Muscle of back (tissue), 3 donors: ENCODE measurements at regions not wholly inside any gene's neighbourhood (a gene's known extent, or its start where the extent isn't known, plus 50 kb on each side); places are given as distances from the start of the nearest gene placed in this dataset.
"Not testable (repeated sequence)": the region's sequence is repeated elsewhere in the genome, so short reads cannot be mapped to it uniquely, and the experiment has no call there.

ENCODE experiments used
- DNase-seq, 3 donors: peaks; one replicate each; pipeline versions ENCODE4 v3.0.0 to v3.0.0-alpha.2; 2013

- DNase-seq = not testable (repeated sequence)
Measured at GRCh38 chr10:46202405-46202804, 84.4 kb upstream of the ANTXRL start.

DNA sequence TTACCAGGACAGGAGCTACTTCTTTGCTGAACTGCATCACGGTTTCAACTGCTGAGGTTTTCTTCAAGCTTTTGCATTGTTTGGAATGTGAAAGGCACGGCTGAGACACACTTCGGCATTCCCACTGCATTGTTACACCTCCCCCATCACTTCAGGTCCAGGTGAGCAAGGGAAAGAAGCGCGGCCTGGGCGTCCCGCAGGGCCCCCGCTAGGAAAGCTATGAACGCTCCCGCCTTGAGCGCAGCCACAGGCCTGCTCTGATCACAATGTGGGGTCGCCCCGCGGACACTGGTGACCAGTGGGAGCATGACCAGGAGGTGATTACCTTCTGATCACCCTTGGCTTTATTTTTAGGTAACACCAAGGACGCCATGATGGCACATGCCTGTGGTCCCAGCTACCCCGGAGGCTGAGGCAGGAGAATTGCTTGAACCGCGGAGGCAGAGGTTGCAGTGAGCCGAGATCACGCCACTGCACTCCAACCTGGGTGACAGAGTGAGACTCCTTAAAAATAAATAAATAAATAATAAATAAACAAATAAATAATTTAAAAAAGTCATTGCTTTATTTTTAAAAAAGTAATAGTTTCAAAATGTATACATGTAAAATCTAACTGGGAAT is 82.2 kb upstream of the ANTXRL start:
- DNase-seq = not testable (repeated sequence)

DNA sequence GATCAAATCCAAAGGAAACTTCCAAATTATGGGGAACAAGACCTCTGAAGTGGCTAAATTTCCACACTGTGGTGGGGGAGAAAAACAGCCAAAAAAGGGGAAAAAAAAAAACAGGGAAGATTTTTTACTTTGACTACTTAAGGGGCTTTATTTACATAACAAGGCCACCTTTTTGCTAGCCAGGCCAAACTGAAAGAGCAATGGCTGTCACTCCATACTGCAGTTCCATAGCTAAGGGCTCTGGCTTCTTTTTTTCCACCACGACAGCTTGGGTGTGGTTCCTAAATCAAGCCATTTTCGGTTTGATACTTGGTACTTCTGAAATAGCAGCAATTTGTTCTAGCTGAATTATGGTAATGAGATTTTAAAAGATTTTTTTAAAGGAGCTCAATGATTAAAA is 76.4 kb upstream of the ANTXRL start:
- not testable (repeated sequence) for DNase-seq

GRCh38 chr10:46215426-46215825 is 71.4 kb upstream of the ANTXRL start:
- no peak for DNase-seq

DNA sequence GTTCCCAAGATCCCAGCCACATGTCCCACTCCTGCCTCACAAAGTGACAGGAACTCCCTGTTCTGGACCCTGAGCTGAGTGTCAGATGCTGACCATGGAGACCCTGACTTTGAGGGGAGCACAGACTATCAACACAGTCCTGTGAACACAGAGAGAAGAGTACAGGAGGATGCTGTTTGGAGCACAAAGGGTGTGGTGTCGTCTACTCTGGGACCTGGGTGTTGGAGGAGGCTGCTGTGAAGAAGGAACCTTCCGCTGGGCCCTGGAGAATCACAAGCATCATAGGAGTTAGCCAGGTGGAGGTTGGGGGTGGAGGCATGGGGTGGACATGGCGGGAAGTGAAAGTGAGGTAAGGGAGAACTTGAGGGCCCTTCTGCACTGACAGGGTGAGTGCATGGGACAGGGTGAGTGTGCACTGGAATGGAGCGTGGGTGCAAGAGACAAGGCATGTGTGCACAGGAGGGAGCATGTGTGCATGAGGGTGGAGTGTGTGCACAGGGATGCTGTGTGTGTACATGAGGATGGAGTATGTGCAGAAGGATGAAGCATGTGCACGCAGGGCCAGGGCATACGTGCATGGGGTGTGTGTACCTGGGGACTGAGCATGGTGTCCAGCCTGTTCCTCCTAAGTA is 70.7 kb upstream of the ANTXRL start:
- no peak for DNase-seq

DNA sequence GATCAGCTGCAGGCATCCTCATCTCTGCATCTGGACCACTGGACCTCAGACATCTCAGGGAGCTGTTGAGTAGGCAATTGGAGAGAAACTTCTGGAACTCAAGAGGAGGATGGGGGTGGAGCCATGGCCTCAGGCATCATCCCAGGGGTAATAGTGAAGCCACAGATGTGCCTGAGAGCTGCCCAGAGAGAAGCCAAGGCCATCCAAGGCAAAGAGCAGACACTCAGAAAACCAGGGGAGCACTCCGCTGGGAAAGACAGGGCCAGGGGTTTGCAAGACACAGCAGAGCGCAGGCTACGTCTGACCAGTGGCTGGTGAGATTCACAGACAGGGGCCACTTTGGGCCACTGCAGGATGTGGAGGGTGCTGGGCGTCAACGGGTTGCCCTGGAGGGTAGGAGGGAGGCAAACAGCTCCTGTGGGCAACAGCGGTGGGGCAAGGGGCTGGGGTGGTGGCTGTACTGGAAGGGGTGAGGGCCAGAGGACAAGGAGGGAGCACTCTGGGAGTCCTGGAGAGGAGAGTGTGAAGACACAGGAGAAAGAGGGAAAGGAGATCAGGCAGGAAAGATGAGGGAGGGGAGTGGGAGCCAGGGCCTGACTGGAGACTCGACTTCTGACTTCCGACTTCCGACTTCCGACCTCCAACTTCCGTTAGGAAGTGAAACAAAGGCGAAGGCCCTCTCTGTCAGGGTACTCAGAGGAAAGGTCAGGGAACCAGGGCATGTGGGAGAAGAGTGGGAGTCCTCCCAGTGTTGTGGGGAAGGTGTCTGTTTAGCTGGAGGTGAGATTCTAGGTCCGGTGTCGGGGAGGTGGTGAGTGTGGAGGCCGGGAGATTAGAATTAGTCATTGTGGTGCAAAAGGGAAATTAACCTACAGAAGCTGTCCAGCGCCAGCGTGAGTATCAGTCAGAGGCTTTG is 69.7 kb upstream of the ANTXRL start:
- no peak for DNase-seq

GRCh38 chr10:46217752-46218453 is 68.9 kb upstream of the ANTXRL start:
- DNase-seq = no peak

- no peak for DNase-seq
Measured at GRCh38 chr10:46218921-46219320, 67.9 kb upstream of the ANTXRL start.

- DNase-seq = not testable (repeated sequence)
Measured at GRCh38 chr10:46219431-46219990, 67.3 kb upstream of the ANTXRL start.

DNA sequence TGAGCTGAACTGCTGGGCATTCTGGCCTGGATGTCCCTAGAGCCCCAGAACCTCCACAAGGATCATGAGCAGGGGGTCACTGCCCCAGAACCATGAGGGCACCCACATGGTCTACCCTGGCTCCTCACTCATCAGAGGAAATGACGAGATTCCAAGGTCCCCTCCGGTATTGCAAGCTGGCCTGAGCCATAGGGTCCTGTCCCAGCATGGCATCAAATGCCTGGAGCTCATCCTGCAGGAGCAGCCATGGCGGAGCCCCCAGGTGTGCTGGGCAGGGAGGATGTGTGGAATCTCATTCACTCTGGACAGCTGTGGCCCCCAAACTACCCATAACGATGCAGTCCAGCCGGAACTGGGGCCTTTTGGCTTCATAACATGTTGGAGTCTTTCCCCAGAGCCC is 66.6 kb upstream of the ANTXRL start:
- no peak for DNase-seq

GRCh38 chr10:46220872-46221538 is 65.8 kb upstream of the ANTXRL start:
- no peak for DNase-seq

DNA sequence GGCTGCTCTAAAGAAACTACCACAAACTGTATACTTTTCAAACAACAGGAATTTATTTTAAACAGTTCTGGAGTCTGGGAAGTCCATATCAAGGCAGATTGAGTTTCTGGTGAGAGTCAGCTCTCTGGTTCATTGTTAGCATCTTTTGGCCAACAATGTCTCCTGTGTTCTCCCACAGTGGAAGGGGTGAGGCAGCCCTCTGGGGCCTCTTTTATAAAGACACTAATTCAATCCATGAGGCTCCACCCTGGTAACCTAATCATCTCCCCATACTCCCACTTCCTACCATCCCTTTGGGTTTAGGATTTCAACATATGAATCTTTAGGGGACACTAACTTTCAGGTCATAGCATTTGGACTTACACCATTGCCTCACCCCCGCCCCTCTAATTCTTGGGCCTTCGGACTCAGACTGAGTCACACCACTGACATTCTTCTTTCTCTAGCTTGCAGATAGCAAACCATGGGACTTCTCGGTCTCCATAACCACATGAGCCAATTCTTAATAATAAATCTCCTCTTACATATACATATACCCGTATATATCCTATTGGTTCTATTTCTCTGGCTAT is 64.3 kb upstream of the ANTXRL start:
- DNase-seq = no peak

GRCh38 chr10:46223064-46223480 is 63.7 kb upstream of the ANTXRL start:
- DNase-seq = no peak

DNA sequence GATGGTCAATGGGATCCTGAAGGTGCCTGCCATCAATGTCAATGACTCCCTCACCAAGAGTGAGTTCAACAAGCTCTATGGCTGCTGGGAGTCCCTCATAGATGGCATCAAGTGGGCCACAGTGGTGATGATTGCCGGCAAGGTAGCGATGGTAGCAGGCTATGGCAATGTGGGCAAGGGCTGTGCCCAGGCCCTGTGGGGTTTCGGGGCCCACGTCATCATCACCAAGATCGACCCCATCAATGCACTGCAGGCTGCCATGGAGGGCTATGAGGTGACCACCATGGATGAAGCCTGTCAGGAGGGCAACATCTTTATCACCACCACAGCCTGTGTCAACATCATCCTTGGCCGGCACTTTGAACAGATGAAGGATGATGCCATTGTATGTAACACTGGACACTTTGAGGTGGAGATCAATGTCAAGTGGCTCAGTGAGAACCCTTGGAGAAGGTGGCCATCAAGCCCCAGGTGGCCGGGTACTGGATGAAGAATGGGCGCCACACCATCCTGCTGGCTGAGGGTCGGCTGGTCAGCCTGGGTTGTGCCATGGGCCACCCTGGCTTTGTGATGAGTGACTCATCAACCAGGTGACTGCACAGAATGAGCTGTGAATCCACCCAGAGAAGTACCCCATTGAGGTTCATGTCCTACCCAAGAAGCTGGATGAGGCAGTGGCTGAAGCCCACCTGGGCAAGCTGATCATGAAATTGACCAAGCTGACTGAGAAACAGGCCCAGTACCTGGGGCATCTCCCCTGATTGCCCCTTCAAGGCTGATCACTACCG is 63.0 kb upstream of the ANTXRL start:
- DNase-seq = no peak

DNA sequence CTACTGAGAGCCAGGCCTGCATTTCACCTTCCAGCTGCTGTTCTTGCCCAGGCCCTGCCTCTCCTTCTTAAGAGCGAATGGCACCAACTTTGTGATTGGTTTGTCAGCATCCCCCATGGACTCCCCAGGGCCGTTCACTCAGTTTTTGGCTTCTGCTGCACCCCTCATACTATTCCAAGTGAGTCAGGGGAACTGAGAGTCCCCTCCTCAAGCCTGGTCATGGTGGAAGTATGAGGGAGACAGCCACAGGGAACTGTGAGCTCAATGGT is 62.4 kb upstream of the ANTXRL start:
- DNase-seq = no peak

DNA sequence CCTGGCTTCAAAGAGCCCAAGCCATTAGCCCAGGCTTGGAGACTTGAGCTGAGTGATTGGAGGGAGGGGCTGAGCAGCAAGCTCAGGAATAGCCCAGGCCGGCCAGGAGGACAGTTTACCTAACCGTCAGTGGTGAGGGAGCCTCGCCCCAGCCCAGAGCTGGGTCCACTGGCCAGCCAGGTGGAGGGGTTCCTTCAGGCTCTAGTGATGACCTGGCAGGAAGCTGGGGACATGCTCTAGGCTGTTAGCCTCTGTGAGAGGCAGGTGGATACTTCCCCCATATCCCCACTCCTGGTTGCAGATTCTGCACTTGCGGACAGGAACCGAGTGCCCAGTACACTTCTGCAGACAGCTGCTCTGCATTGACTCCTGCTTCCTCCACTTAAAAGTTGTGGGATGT is 61.2 kb upstream of the ANTXRL start:
- no peak for DNase-seq

DNA sequence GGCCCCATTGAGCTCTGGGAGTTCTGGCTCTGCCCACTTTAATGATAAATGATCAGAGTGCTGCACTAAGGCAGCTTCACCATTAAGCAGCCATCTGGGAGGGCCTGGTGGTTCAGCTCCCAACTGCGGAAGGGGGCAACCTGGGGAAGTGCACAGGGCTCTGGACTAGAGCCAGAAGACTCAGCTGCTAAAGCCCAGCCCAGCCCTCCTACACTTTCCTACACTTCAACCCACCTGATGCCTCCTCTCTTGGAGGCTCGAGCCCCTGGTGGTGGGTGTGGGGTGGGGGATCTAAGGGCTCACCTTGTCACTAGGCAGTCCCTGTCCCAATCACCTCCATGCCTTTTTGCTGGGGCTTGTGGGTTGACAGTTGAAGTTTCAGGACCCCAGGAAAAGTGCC is 60.6 kb upstream of the ANTXRL start:
- DNase-seq = no peak

DNA sequence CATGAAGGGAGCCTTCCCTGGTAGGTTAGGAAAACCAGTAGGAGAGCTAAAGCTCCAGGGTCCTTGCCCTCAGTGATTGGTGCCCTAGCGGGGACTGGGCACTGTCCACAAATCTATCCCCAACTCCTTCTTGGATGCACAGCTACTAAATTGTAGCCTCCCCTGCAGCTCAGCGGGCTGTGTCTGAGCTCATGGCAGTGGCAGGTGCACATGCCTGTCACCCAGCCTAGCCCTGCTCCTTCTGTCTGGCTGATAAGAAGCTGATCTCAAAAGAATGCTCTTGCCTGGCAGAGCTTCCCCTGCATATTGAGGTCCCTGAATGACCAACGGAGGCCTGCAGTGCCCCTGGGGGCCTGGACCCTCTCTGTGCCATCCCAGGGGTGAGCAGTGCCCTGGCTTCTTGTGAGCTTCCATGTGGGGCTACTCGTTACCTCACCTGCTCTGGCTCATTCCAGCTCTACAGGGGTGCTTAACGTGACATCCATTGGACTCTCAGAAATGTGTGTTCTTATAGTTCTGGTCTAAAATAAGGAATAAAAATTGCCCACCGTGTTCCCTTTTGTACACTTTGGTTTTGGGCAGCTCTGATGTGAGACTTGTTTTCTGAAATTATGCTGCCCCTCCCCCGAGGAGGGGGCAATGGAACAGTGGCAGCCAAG is 59.8 kb upstream of the ANTXRL start:
- no peak for DNase-seq

DNA sequence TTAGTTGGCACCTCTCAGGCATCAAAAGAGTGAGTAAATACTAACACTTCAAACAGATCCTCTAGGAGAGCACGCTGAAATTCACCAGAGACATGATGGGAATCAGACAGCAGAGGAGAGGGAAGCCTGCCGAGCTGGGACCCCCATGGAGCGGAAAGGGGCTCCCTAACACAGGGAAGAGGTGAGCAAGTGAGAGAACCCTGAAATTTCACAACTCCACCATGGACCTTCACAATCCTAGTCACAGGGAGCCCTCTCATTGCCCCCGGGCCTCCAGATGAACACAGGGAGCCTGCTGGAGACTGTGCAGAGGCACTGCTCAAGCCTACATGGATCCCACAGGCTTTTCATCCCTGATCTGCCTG is 59.2 kb upstream of the ANTXRL start:
- no peak for DNase-seq
